ENCODE measurements at regions not wholly inside any gene's neighbourhood (a gene's known extent, or its start where the extent isn't known, plus 50 kb on each side); places are given as distances from the start of the nearest gene placed in this dataset.

DNA sequence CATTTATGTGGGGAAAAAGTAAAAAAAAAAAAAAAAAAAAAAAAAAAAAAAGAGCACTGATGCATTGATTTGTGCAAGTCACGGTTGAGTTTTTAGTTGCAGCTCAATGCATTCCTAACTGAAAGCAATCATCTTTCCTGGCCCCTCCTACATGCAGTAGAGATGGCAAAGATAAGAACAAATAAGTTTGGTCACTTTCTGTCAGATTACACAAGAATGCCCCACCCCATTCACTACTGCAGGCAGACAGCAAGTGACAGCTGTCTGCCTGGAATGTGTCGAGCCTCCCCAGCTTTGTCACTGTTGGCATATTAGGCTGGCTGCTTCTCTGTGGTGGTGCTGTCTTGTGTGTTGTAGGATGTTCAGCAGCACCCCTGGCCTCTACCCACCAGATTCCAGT is 243.5 kb downstream of the FOXL1 start:
- no peak overlapping the region for H3K27ac Mint-ChIP-seq
- DNase-seq (ENCODE audit: low spot score) (no peak), ATAC-seq (no peak)
- no peak for TF ChIP-seq ZNF423 (CRISPR knock-in tag; IDR thresholded peaks at IDR 0.05)
- TF ChIP-seq TEAD4 (CRISPR knock-in tag; IDR thresholded peaks at IDR 0.05) = no peak
- TF ChIP-seq, protein P1, sequence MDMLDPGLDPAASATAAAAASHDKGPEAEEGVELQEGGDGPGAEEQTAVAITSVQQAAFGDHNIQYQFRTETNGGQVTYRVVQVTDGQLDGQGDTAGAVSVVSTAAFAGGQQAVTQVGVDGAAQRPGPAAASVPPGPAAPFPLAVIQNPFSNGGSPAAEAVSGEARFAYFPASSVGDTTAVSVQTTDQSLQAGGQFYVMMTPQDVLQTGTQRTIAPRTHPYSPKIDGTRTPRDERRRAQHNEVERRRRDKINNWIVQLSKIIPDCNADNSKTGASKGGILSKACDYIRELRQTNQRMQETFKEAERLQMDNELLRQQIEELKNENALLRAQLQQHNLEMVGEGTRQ (CRISPR knock-in tag; IDR thresholded peaks at IDR 0.05) = no peak
- TF ChIP-seq CTCF (IDR thresholded peaks at IDR 0.05) = no peak
- TF ChIP-seq, protein P2, sequence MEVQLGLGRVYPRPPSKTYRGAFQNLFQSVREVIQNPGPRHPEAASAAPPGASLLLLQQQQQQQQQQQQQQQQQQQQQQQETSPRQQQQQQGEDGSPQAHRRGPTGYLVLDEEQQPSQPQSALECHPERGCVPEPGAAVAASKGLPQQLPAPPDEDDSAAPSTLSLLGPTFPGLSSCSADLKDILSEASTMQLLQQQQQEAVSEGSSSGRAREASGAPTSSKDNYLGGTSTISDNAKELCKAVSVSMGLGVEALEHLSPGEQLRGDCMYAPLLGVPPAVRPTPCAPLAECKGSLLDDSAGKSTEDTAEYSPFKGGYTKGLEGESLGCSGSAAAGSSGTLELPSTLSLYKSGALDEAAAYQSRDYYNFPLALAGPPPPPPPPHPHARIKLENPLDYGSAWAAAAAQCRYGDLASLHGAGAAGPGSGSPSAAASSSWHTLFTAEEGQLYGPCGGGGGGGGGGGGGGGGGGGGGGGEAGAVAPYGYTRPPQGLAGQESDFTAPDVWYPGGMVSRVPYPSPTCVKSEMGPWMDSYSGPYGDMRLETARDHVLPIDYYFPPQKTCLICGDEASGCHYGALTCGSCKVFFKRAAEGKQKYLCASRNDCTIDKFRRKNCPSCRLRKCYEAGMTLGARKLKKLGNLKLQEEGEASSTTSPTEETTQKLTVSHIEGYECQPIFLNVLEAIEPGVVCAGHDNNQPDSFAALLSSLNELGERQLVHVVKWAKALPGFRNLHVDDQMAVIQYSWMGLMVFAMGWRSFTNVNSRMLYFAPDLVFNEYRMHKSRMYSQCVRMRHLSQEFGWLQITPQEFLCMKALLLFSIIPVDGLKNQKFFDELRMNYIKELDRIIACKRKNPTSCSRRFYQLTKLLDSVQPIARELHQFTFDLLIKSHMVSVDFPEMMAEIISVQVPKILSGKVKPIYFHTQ (CRISPR knock-in tag; IDR thresholded peaks at IDR 0.05) = no peak
- TF ChIP-seq SOX15 (CRISPR knock-in tag; IDR thresholded peaks at IDR 0.05) = no peak
- TF ChIP-seq, protein P3, sequence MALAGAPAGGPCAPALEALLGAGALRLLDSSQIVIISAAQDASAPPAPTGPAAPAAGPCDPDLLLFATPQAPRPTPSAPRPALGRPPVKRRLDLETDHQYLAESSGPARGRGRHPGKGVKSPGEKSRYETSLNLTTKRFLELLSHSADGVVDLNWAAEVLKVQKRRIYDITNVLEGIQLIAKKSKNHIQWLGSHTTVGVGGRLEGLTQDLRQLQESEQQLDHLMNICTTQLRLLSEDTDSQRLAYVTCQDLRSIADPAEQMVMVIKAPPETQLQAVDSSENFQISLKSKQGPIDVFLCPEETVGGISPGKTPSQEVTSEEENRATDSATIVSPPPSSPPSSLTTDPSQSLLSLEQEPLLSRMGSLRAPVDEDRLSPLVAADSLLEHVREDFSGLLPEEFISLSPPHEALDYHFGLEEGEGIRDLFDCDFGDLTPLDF (CRISPR knock-in tag; IDR thresholded peaks at IDR 0.05) = no peak
- no peak for TF ChIP-seq ZNF232 (CRISPR knock-in tag; IDR thresholded peaks at IDR 0.05)
- TF ChIP-seq JAZF1 (CRISPR knock-in tag; IDR thresholded peaks at IDR 0.05) = no peak
- TF ChIP-seq NFE2L1 (CRISPR knock-in tag; IDR thresholded peaks at IDR 0.05) = no peak
- TF ChIP-seq PRRX2 (CRISPR knock-in tag; IDR thresholded peaks at IDR 0.05) = no peak
- peaks cover 4% of the 10 kb centered on the region; the same call in 1 of the 2 replicates for H3K27me3 Mint-ChIP-seq (ENCODE audit: low read depth)
- H3K4me1 Mint-ChIP-seq = peaks cover 34% of the 10 kb centered on the region
- ChIA-PET POLR2A (no interaction called here), CTCF (no interaction called here)
- no peak overlapping the region for H3K4me3 Mint-ChIP-seq
- 0 out of 2 replicates have a peak, but pooled peaks cover 5% of the 10 kb centered on the region for H3K9me3 Mint-ChIP-seq
- no peaks in the 10 kb centered on the region for H3K36me3 Mint-ChIP-seq

DNA sequence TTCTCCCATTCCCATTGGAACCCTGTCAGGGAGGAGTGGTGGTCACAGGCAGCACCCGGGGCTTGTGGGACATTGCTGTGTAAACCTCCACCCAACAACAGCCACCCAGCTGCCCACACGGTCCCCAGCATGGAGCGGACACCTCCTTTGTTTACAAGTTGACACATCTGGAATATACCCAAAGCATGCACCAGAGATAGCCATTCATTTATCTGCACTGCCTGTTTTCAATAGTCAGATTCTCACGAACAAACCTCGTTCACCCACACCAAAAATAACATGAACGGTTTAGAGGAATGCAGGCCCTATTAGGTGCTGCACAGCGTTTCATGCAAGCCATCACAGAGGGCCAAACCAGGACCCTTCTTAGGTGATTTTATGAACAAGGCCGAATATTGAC is 244.8 kb downstream of the FOXL1 start:
- Mint-ChIP-seq H3K27ac (no peak overlapping the region), H3K9me3 (0 out of 2 replicates have a peak, but pooled peaks cover 5% of the 10 kb centered on the region), H3K4me3 (no peak overlapping the region), H3K36me3 (no peaks in the 10 kb centered on the region), H3K27me3 (ENCODE audit: low read depth) (peaks cover 3% of the 10 kb centered on the region; the same call in 1 of the 2 replicates), H3K4me1 (peaks cover 44% of the 10 kb centered on the region)
- no peak for ATAC-seq
- ChIA-PET CTCF (no interaction called here), POLR2A (no interaction called here)
- no peak for DNase-seq (ENCODE audit: low spot score)
- TF ChIP-seq, protein P4, sequence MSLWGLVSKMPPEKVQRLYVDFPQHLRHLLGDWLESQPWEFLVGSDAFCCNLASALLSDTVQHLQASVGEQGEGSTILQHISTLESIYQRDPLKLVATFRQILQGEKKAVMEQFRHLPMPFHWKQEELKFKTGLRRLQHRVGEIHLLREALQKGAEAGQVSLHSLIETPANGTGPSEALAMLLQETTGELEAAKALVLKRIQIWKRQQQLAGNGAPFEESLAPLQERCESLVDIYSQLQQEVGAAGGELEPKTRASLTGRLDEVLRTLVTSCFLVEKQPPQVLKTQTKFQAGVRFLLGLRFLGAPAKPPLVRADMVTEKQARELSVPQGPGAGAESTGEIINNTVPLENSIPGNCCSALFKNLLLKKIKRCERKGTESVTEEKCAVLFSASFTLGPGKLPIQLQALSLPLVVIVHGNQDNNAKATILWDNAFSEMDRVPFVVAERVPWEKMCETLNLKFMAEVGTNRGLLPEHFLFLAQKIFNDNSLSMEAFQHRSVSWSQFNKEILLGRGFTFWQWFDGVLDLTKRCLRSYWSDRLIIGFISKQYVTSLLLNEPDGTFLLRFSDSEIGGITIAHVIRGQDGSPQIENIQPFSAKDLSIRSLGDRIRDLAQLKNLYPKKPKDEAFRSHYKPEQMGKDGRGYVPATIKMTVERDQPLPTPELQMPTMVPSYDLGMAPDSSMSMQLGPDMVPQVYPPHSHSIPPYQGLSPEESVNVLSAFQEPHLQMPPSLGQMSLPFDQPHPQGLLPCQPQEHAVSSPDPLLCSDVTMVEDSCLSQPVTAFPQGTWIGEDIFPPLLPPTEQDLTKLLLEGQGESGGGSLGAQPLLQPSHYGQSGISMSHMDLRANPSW (CRISPR knock-in tag; conservative IDR thresholded peaks at IDR 0.05; ENCODE audit: low read depth) = no peak
- no peak for TF ChIP-seq MLX (CRISPR knock-in tag; IDR thresholded peaks at IDR 0.05)
- TF ChIP-seq GTF2I (CRISPR knock-in tag; conservative IDR thresholded peaks at IDR 0.05) = no peak
- TF ChIP-seq JAZF1 (CRISPR knock-in tag; IDR thresholded peaks at IDR 0.05) = no peak
- TF ChIP-seq, protein P5, sequence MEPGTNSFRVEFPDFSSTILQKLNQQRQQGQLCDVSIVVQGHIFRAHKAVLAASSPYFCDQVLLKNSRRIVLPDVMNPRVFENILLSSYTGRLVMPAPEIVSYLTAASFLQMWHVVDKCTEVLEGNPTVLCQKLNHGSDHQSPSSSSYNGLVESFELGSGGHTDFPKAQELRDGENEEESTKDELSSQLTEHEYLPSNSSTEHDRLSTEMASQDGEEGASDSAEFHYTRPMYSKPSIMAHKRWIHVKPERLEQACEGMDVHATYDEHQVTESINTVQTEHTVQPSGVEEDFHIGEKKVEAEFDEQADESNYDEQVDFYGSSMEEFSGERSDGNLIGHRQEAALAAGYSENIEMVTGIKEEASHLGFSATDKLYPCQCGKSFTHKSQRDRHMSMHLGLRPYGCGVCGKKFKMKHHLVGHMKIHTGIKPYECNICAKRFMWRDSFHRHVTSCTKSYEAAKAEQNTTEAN (CRISPR knock-in tag; IDR thresholded peaks at IDR 0.05) = no peak
- TF ChIP-seq SMAD4 (CRISPR knock-in tag; IDR thresholded peaks at IDR 0.05) = no peak
- TF ChIP-seq ZNF138 (CRISPR knock-in tag; conservative IDR thresholded peaks at IDR 0.05) = no peak
- TF ChIP-seq, protein P6, sequence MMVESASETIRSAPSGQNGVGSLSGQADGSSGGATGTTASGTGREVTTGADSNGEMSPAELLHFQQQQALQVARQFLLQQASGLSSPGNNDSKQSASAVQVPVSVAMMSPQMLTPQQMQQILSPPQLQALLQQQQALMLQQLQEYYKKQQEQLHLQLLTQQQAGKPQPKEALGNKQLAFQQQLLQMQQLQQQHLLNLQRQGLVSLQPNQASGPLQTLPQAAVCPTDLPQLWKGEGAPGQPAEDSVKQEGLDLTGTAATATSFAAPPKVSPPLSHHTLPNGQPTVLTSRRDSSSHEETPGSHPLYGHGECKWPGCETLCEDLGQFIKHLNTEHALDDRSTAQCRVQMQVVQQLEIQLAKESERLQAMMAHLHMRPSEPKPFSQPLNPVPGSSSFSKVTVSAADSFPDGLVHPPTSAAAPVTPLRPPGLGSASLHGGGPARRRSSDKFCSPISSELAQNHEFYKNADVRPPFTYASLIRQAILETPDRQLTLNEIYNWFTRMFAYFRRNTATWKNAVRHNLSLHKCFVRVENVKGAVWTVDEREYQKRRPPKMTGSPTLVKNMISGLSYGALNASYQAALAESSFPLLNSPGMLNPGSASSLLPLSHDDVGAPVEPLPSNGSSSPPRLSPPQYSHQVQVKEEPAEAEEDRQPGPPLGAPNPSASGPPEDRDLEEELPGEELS (CRISPR knock-in tag; IDR thresholded peaks at IDR 0.05) = no peak
- TF ChIP-seq, protein P7, sequence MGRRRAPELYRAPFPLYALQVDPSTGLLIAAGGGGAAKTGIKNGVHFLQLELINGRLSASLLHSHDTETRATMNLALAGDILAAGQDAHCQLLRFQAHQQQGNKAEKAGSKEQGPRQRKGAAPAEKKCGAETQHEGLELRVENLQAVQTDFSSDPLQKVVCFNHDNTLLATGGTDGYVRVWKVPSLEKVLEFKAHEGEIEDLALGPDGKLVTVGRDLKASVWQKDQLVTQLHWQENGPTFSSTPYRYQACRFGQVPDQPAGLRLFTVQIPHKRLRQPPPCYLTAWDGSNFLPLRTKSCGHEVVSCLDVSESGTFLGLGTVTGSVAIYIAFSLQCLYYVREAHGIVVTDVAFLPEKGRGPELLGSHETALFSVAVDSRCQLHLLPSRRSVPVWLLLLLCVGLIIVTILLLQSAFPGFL (CRISPR knock-in tag; IDR thresholded peaks at IDR 0.05; ENCODE audit: borderline replicate concordance) = no peak
- no peak for TF ChIP-seq SOX15 (CRISPR knock-in tag; IDR thresholded peaks at IDR 0.05)
- no peak for TF ChIP-seq ZNF219 (CRISPR knock-in tag; IDR thresholded peaks at IDR 0.05; ENCODE audit: borderline replicate concordance)
